NOMO-1 (cell line): ENCODE measurements at regions not wholly inside any gene's neighbourhood (a gene's known extent, or its start where the extent isn't known, plus 50 kb on each side); places are given as distances from the start of the nearest gene placed in this dataset.

ENCODE experiments used
- DNase-seq, 2 experiments: peaks; one replicate each; lab custom pipeline; 2025; ENCODE audit not compliant: unreplicated experiment in 2 of 2; lab: John Stamatoyannopoulos, UW

DNA sequence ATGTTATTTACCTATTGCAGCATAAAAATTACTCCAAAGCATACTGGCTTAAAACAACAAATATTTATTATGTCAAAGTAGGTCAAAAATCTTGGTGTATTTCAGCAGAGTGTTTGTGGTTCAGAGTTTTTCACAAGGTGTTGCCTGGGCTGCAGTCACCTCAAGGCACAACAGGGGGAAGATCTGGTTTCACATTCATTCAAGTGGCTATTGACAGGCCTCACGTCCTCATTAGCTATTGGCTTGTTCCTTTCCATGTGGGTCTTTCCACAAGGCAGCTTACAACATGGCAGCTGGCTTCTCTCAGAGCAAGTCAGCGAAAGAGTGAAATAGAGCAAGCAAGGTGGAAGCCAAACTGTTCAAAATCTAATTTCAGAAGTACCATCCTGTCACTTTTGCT lies 602.9 kb downstream of the OLFM4 start:
- no peak for DNase-seq

GRCh38 chr13:53638040-53638439 lies 609.4 kb downstream of the OLFM4 start:
- no peak for DNase-seq

DNA sequence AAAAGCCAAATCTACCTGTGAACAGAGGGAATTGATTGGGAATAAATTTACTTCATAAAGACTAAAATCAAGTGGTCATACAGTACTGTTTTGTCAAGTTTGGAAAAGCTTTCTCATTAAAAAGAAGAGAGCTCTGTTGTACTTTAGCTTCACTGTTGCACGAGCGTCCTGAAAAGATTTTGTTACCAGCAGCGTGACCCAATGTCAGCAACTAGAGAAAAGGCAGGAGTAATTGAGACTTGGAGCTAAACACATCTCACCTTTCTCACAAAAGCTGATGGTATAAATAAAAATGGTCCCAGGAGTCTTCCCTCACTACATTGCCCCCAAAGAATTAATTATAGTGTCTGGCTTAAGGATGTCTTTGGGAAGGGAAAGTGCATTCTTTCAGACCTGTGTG lies 613.7 kb downstream of the OLFM4 start:
- no peak for DNase-seq

- no peak for DNase-seq
Measured at GRCh38 chr13:53648673-53649072, 620.1 kb downstream of the OLFM4 start.

DNA sequence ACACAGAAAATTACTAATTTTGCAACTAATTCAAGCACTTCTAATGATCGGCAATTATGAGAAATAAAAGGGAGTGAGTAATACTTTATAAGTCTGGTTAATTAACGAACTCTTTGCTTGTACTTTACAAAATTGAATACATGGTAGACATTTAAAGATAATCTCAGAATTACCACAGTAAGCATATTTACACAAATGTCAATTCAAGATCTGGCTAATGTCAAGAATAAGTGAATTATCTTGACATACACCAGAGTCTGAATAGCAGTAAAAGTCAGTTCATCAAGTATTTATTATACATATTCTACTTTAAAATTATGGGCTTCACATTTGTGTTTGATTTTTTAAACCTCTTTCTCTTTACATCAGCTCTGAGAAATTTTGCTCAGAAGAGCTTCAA lies 643.4 kb downstream of the OLFM4 start:
- no peak for DNase-seq

GRCh38 chr13:53683146-53683545 lies 654.5 kb downstream of the OLFM4 start:
- no peak for DNase-seq

DNA sequence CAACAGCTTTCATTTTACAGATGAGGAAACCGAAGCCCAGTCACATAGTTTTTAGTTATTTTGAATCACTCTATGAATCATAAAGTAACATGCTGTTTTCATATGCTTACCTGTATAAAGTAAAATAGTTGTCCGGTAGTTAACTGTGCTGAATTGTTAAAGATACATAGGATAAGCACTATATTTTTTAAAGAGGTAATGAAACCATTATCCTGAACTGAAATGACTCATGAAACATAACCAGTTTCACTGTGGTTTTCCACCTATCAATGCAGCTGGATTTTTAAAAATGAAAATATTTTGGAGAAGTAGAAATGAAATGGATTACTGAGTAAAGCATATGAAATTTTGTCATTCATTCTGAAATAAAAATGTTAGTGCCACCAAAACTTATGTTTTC lies 655.0 kb downstream of the OLFM4 start:
- no peak for DNase-seq

DNA sequence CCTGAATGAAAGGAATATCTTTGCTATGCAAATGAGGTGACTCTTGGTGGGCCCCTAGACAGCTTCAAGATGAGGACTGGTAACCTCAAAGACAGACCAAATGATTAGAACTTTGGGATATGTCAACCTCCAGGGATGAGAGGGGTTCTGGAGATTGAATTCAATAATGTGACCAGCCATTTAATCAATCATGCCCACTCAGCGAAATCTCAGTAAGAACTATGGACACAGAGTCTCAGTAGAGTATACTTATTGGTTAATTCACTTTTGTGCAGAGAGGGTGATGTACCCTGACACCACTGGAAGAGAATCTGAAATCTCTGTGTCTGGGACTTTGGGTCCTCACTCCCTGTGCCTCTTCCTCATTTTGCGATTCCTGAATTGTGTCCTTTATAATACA lies 662.8 kb downstream of the OLFM4 start:
- no peak for DNase-seq

- no peak for DNase-seq
Measured at GRCh38 chr13:53694814-53695532, 666.4 kb downstream of the OLFM4 start.

DNA sequence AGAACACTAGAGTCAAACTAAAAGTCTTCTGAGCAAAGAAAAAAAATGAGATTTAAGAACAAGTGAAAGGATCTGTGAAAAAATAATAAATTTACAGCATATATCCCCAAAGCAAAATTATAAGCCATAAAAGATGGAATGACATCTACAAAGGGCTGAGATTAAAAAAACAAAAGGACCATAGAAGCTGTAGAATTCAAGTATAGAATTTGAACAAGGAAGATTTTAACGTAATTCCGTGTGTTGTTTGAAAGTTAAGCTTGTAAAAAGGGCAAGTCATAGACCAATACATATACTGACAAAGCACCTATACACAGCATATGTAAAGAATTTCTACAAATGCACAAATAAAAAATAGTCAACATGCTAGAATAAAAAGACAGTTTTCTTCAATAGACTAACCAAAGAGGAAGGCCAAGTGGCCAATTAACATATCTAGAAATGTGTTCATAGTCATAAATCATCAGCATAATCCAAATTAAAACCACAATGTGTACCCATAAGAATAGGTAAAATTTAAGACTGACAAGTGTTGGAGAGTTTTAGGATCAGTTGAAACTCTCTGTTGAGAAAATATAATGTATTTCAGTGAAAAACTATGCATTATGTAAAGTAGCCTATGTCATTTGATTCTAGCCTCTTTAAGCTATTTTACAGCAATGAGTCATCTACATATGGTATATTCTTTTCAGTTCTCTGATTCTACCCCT lies 674.9 kb downstream of the OLFM4 start:
- no peak for DNase-seq

- no peak for DNase-seq
Measured at GRCh38 chr13:53719281-53719680, 690.7 kb downstream of the OLFM4 start.

GRCh38 chr13:53732664-53733063 lies 704.1 kb downstream of the OLFM4 start:
- no peak for DNase-seq

GRCh38 chr13:53743906-53744305 lies 715.3 kb downstream of the OLFM4 start:
- DNase-seq = no peak

- DNase-seq = no peak
Measured at GRCh38 chr13:53747825-53748224, 719.2 kb downstream of the OLFM4 start.

DNA sequence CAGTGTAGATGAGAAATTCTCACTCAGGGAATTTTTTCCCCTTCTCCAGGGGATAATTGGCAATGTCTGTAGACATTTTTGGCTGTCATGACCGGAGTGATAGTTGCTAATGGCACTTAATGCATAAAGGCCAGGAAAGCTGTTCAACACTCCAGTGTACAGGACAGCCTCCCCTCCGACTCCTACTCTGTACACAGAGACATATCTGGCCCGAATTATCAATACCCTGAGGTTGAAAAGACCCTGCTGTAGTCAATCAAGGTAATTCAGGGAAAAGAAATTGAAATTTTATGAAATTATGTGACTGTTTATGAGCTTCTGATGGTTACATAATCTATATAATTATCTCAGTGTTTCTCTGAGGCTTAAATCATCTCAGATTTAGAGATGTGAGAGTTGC lies 720.7 kb downstream of the OLFM4 start:
- no peak for DNase-seq

GRCh38 chr13:53759016-53759415 lies 730.4 kb downstream of the OLFM4 start:
- DNase-seq = no peak

GRCh38 chr13:53775807-53776206 lies 747.2 kb downstream of the OLFM4 start:
- DNase-seq = no peak

- DNase-seq = no peak
Measured at GRCh38 chr13:53778937-53779336, 750.3 kb downstream of the OLFM4 start.

- no peak for DNase-seq
Measured at GRCh38 chr13:53781941-53782340, 753.3 kb downstream of the OLFM4 start.

DNA sequence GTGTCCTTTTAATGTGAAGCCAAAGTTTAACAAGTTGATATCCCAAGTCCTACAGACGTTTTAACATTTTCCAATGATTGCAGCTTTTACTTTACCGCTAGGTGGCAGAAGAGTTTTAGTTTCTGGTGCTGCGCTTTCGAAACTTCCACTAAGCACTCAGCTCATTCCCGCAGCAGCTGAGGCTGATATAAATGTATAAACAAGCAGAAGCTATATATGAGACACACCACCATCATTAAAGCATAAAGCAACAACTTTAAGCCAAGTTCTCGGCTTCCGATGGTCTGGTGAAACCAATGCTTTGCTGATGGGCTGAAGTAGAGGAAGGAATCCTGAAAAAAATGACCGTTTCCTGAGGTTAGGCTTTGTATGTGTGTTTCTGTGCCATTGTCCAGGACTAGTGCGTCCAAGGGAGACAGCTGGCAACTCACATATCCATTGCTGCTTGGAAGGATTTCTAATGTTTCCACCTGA lies 753.9 kb downstream of the OLFM4 start:
- peak; percentile 46 to 77 for DNase-seq

DNA sequence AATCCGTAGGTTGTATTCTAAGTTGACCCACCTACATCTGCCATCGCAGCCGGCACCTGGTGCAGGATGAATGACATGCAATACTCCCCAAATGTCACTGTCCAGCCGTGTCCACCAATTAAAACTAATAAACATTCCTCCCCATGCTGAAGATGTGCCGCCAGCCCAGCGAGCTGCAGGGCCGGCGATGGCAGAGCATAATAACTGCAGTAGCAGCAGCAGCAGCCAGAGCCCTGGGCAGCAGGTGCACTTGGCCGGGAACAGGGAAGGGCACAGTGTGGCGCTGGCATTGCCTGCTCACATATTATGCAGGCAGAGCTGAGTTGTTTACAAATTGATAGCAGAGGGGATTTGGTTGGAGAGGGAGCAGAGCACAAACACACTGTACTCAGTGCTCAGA lies 754.9 kb downstream of the OLFM4 start:
- DNase-seq = no peak

DNA sequence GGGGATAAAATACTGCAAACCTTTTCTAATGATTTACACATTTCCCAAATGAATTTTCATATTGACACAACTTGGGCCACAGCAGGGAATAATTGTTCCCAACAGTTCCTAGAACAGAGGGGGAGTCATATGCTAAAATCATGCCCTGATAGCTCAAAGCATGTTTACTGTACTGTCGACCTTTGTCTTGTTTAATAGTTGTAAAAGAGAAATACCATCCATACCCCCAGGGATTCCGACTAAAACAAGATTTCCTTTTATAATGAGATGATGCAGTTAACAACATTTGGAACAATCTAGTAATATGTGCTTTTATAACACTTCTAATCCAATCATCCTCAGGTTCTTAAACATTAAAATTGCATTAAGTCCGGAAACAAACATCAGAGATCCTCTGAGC lies 759.7 kb downstream of the OLFM4 start:
- no peak for DNase-seq
